ENCODE measurements at regions not wholly inside any gene's neighbourhood (a gene's known extent, or its start where the extent isn't known, plus 50 kb on each side); places are given as distances from the start of the nearest gene placed in this dataset.

GRCh38 chr1:193355626-193356025 is 169.2 kb upstream of the B3GALT2 start:
- no peak overlapping the region for H2AFZ ChIP-seq (ENCODE audit: low read length)
- no peaks in the 10 kb centered on the region for H3F3A ChIP-seq (ENCODE audit: low read depth)
- no peak overlapping the region for H3K4me3 ChIP-seq (ENCODE audit: low read length, poor library complexity, severe bottlenecking)
- H4K20me1 ChIP-seq (ENCODE audit: insufficient read depth, low read length, poor library complexity, severe bottlenecking) = no peaks in the 10 kb centered on the region
- H3K4me1 ChIP-seq (ENCODE audit: insufficient read depth, low read length, poor library complexity, severe bottlenecking) = no peaks in the 10 kb centered on the region
- H3K9ac ChIP-seq (ENCODE audit: low read depth, low read length, poor library complexity, severe bottlenecking) = no peak overlapping the region
- no peaks in the 10 kb centered on the region for H3K79me2 ChIP-seq (ENCODE audit: insufficient read depth, low read length)
- H3K9me3 ChIP-seq (ENCODE audit: insufficient read depth, low read depth, low read length) = no peaks in the 10 kb centered on the region
- H3K9me2 ChIP-seq (replicated peaks; ENCODE audit: low read depth, low read length) = no peaks in the 10 kb centered on the region
- no peak overlapping the region for H3K4me2 ChIP-seq (ENCODE audit: low read depth, low read length, poor library complexity, severe bottlenecking)
- no peaks in the 10 kb centered on the region for H3K36me3 ChIP-seq (ENCODE audit: insufficient read depth, low read length)
- no peak for TF ChIP-seq CTCF (conservative IDR thresholded peaks at IDR 0.05; ENCODE audit: low read length)
- no peaks in the 10 kb centered on the region for H3K27me3 ChIP-seq (ENCODE audit: insufficient read depth, low read length, poor library complexity, severe bottlenecking)

GRCh38 chr1:193355178-193355577 is 168.8 kb upstream of the B3GALT2 start:
- no peaks in the 10 kb centered on the region for H4K20me1 ChIP-seq (ENCODE audit: insufficient read depth, low read length, poor library complexity, severe bottlenecking)
- H3K4me2 ChIP-seq (ENCODE audit: low read depth, low read length, poor library complexity, severe bottlenecking) = no peak overlapping the region
- no peak overlapping the region for H3K4me3 ChIP-seq (ENCODE audit: low read length, poor library complexity, severe bottlenecking)

GRCh38 chr1:193348769-193349535 is 162.5 kb upstream of the B3GALT2 start:
- Histone ChIP-seq H3K36me3 (ENCODE audit: insufficient read depth, low read length) (no peaks in the 10 kb centered on the region), H3K9me3 (ENCODE audit: insufficient read depth, low read depth, low read length) (no peaks in the 10 kb centered on the region), H3K4me3 (ENCODE audit: low read length, poor library complexity, severe bottlenecking) (no peak overlapping the region), H3K4me1 (ENCODE audit: insufficient read depth, low read length, poor library complexity, severe bottlenecking) (no peaks in the 10 kb centered on the region), H3K79me2 (ENCODE audit: insufficient read depth, low read length) (no peaks in the 10 kb centered on the region), H2AFZ (ENCODE audit: low read length) (no peak overlapping the region), H3K9me2 (replicated peaks; ENCODE audit: low read depth, low read length) (no peaks in the 10 kb centered on the region), H4K20me1 (ENCODE audit: insufficient read depth, low read length, poor library complexity, severe bottlenecking) (no peaks in the 10 kb centered on the region), H3F3A (ENCODE audit: low read depth) (no peaks in the 10 kb centered on the region), H3K9ac (ENCODE audit: low read depth, low read length, poor library complexity, severe bottlenecking) (no peak overlapping the region), H3K27me3 (ENCODE audit: insufficient read depth, low read length, poor library complexity, severe bottlenecking) (no peaks in the 10 kb centered on the region), H3K4me2 (ENCODE audit: low read depth, low read length, poor library complexity, severe bottlenecking) (no peak overlapping the region)
- TF ChIP-seq EZH2phosphoT487 (IDR thresholded peaks at IDR 0.05; ENCODE audit: borderline replicate concordance) (no peak), CTCF (conservative IDR thresholded peaks at IDR 0.05; ENCODE audit: low read length) (no peak)

More at GRCh38 chr1:193355178-193355577, 168.8 kb upstream of the B3GALT2 start:
- Histone ChIP-seq H3K36me3 (ENCODE audit: insufficient read depth, low read length) (no peaks in the 10 kb centered on the region), H3K9me2 (replicated peaks; ENCODE audit: low read depth, low read length) (no peaks in the 10 kb centered on the region), H3K79me2 (ENCODE audit: insufficient read depth, low read length) (no peaks in the 10 kb centered on the region), H3K9ac (ENCODE audit: low read depth, low read length, poor library complexity, severe bottlenecking) (no peak overlapping the region), H3K4me1 (ENCODE audit: insufficient read depth, low read length, poor library complexity, severe bottlenecking) (no peaks in the 10 kb centered on the region), H3K27me3 (ENCODE audit: insufficient read depth, low read length, poor library complexity, severe bottlenecking) (no peaks in the 10 kb centered on the region), H3F3A (ENCODE audit: low read depth) (no peaks in the 10 kb centered on the region), H3K9me3 (ENCODE audit: insufficient read depth, low read depth, low read length) (no peaks in the 10 kb centered on the region), H2AFZ (ENCODE audit: low read length) (no peak overlapping the region)
- TF ChIP-seq EZH2phosphoT487 (IDR thresholded peaks at IDR 0.05; ENCODE audit: borderline replicate concordance) (no peak), CTCF (conservative IDR thresholded peaks at IDR 0.05; ENCODE audit: low read length) (no peak)

Data from Loucy (cell line).